OCI-LY7 (cell line): ENCODE measurements at regions not wholly inside any gene's neighbourhood (a gene's known extent, or its start where the extent isn't known, plus 50 kb on each side); places are given as distances from the start of the nearest gene placed in this dataset.

Experiments used
- BruUV-seq: library from RNA; stranded (reverse); fragments of 400-500 nt; replicated peaks from 2 replicates; lab custom pipeline; 2021; lab: Mats Ljungman, UMichigan
- CTCF ChIA-PET: fragments of 300-600 bp; sonication (Branson Sonifier 250); formaldehyde crosslinking; loops from one replicate; lab custom pipeline; 2022; ENCODE audit warnings: antibody characterized with exemption; ENCODE audit not compliant: unreplicated experiment; lab: Charles Lee
- POLR2A ChIA-PET: fragments of 300-600 bp; sonication (Branson Sonifier 250); formaldehyde crosslinking; loops from one replicate; lab custom pipeline; 2022; ENCODE audit warnings: antibody characterized with exemption; lab: Charles Lee
- DNase-seq: peaks from one replicate; pipeline ENCODE4 v3.0.0-alpha.2; 2015; ENCODE audit warnings: low spot score
- H2AFZ ChIP-seq: fragments of 200-600 bp; sonication (generic), shearing (Covaris generic); 2 replicates; pipeline ENCODE4 v1.6.1; 2014; ENCODE audit warnings: mild to moderate bottlenecking, antibody characterized with exemption, low read length, moderate library complexity
- H3K27ac ChIP-seq: fragments of 200-600 bp; sonication (generic); 2 replicates; pipeline ENCODE4 v1.5.1; 2014; ENCODE audit warnings: mixed run types, low read depth, mild to moderate bottlenecking, moderate library complexity, low read length, inconsistent platforms; ENCODE audit not compliant: poor library complexity, severe bottlenecking
- H3K36me3 ChIP-seq: fragments of 200-600 bp; sonication (generic); 2 replicates; pipeline ENCODE4 v1.6.1; 2014; ENCODE audit warnings: mild to moderate bottlenecking, antibody characterized with exemption, low read length, moderate library complexity, mixed read lengths; ENCODE audit not compliant: insufficient read depth
- H3K4me1 ChIP-seq: fragments of 200-600 bp; sonication (generic); 2 replicates; pipeline ENCODE4 v1.5.1; 2014; ENCODE audit warnings: mild to moderate bottlenecking, low read length; ENCODE audit not compliant: insufficient read depth, poor library complexity, severe bottlenecking
- H3K4me2 ChIP-seq: fragments of 200-600 bp; sonication (generic); 2 replicates; pipeline ENCODE4 v1.6.1; 2014; ENCODE audit warnings: mild to moderate bottlenecking, low read length
- H3K4me3 ChIP-seq: fragments of 200-600 bp; sonication (generic); 2 replicates; pipeline ENCODE4 v1.5.1; 2014; ENCODE audit warnings: mild to moderate bottlenecking, low read depth, low read length; ENCODE audit not compliant: poor library complexity, severe bottlenecking
- H3K79me2 ChIP-seq: fragments of 200-600 bp; sonication (generic); 2 replicates; pipeline ENCODE4 v1.6.1; 2016; ENCODE audit warnings: low read depth, mild to moderate bottlenecking, low read length, moderate library complexity, mixed read lengths; ENCODE audit not compliant: insufficient read depth
- H3K9me2 ChIP-seq: fragments of 200-600 bp; sonication (generic); 2 replicates; pipeline ENCODE4 v1.6.1; 2016; ENCODE audit warnings: mild to moderate bottlenecking, low read length, mixed read lengths; ENCODE audit not compliant: insufficient read depth
- H3K9me3 ChIP-seq: fragments of 200-600 bp; sonication (generic); 2 replicates; pipeline ENCODE4 v1.6.1; 2014; ENCODE audit warnings: mild to moderate bottlenecking, mixed run types, low read length, mixed read lengths
- H4K20me1 ChIP-seq: fragments of 200-600 bp; sonication (generic); 2 replicates; pipeline ENCODE4 v1.6.1; 2014; ENCODE audit warnings: mild to moderate bottlenecking, antibody characterized with exemption, low read length, moderate library complexity, mixed read lengths; ENCODE audit not compliant: insufficient read depth
- CTCF ChIP-seq: fragments of 200-600 bp; sonication (generic); conservative IDR thresholded peaks from 2 replicates; pipeline ENCODE4 v1.5.1; 2014; ENCODE audit warnings: mild to moderate bottlenecking, antibody characterized with exemption, low read length, moderate library complexity, mixed read lengths
- EZH2phosphoT487 ChIP-seq: fragments of 200-600 bp; sonication (generic); IDR thresholded peaks from 2 replicates; pipeline ENCODE4 v1.6.1; 2018; ENCODE audit warnings: low read depth, borderline replicate concordance, mild to moderate bottlenecking, mixed run types, antibody characterized with exemption, low read length, moderate library complexity, mixed read lengths
- intact Hi-C: fragments of 100-400 bp; cut with micrococcal nuclease; formaldehyde crosslinking; loops from one replicate; pipeline ENCODE4 v1.10.0; 2022; ENCODE audit not compliant: unreplicated experiment

- Histone ChIP-seq H4K20me1 (no peaks in the 10 kb centered on the region), H3K4me1 (no peaks in the 10 kb centered on the region), H3K4me3 (no peak overlapping the region), H3K4me2 (no peak overlapping the region), H3K79me2 (no peaks in the 10 kb centered on the region), H2AFZ (no peak overlapping the region), H3K27ac (no peak overlapping the region), H3K36me3 (no peaks in the 10 kb centered on the region), H3K9me2 (no peaks in the 10 kb centered on the region), H3K9me3 (no peaks in the 10 kb centered on the region)
- intact Hi-C loops = no loop called here
- ChIA-PET POLR2A (interaction anchor here (0.7 kb wide), 1 partner anchor 47 kb away, joined by 4 read pairs; no protein-coding TSS in a partner anchor), CTCF (no interaction called here)
- no TSS peak for BruUV-seq
- no peak for TF ChIP-seq CTCF
- no peak for TF ChIP-seq EZH2phosphoT487
- no peak for DNase-seq
Observed at GRCh38 chr7:16046041-16046440, 359.6 kb upstream of the MEOX2 start.

GRCh38 chr7:16045296-16045695 is 358.8 kb upstream of the MEOX2 start:
- DNase-seq = no peak
- Histone ChIP-seq H3K79me2 (no peaks in the 10 kb centered on the region), H3K9me3 (no peaks in the 10 kb centered on the region), H2AFZ (no peak overlapping the region), H3K4me2 (no peak overlapping the region), H3K4me1 (no peaks in the 10 kb centered on the region), H3K4me3 (no peak overlapping the region), H4K20me1 (no peaks in the 10 kb centered on the region), H3K27ac (no peak overlapping the region), H3K36me3 (no peaks in the 10 kb centered on the region), H3K9me2 (no peaks in the 10 kb centered on the region)
- intact Hi-C loops = no loop called here
- ChIA-PET POLR2A (no interaction called here), CTCF (no interaction called here)
- no TSS peak for BruUV-seq
- no peak for TF ChIP-seq EZH2phosphoT487
- no peak for TF ChIP-seq CTCF

GRCh38 chr7:16044645-16045044 is 358.2 kb upstream of the MEOX2 start:
- no peak overlapping the region for H3K4me3 ChIP-seq
- no peak overlapping the region for H2AFZ ChIP-seq
- no peak overlapping the region for H3K4me2 ChIP-seq
- H3K79me2 ChIP-seq = no peaks in the 10 kb centered on the region
- H3K4me1 ChIP-seq = no peaks in the 10 kb centered on the region
- BruUV-seq = no TSS peak
- POLR2A ChIA-PET = no interaction called here
- DNase-seq = no peak
- no peaks in the 10 kb centered on the region for H3K36me3 ChIP-seq
- CTCF ChIA-PET = no interaction called here
- TF ChIP-seq CTCF (no peak), EZH2phosphoT487 (no peak)
- no peaks in the 10 kb centered on the region for H3K9me2 ChIP-seq
- intact Hi-C loops = no loop called here
- H4K20me1 ChIP-seq = no peaks in the 10 kb centered on the region
- H3K27ac ChIP-seq = no peak overlapping the region
- H3K9me3 ChIP-seq = no peaks in the 10 kb centered on the region
